ENCODE measurements at regions not wholly inside any gene's neighbourhood (a gene's known extent, or its start where the extent isn't known, plus 50 kb on each side); places are given as distances from the start of the nearest gene placed in this dataset.
"Not testable (repeated sequence)": the region's sequence is repeated elsewhere in the genome, so short reads cannot be mapped to it uniquely, and the experiment has no call there.

GRCh38 chr2:110329760-110330159, 117.4 kb upstream of the MTLN start:
- not testable (repeated sequence) for TF ChIP-seq CTCF, POLR2A (IDR thresholded peaks at IDR 0.05)
